ENCODE measurements at regions not wholly inside any gene's neighbourhood (a gene's known extent, or its start where the extent isn't known, plus 50 kb on each side); places are given as distances from the start of the nearest gene placed in this dataset.

GRCh38 chr3:61422945-61423673 is 138.3 kb upstream of the PTPRG start:
- Histone ChIP-seq H3K27me3 (ENCODE audit: control insufficient read depth in 2 of 2, insufficient read depth in 2 of 2, low read length in 2 of 2) (no peaks in the 10 kb centered on the region), H4K20me1 (replicated peaks; ENCODE audit: control insufficient read depth, extremely low read depth, insufficient read depth, low read length) (no peaks in the 10 kb centered on the region), H3K9me3 (replicated peaks; ENCODE audit: control insufficient read depth, insufficient read depth, low read length) (no peaks in the 10 kb centered on the region), H3K36me3 (ENCODE audit: control insufficient read depth in 2 of 2, extremely low read depth in 1 of 2, insufficient read depth in 2 of 2, low read length in 2 of 2) (no peaks in the 10 kb centered on the region), H2AFZ (ENCODE audit: low read depth, low read length) (no peak overlapping the region), H3K4me3 (replicated peaks in 1 of 3; ENCODE audit: insufficient read depth in 1 of 3, low read depth in 1 of 3, low read length in 3 of 3) (no peak overlapping the region), H3K79me2 (ENCODE audit: control insufficient read depth, insufficient read depth, low read length) (no peaks in the 10 kb centered on the region), H3K4me2 (ENCODE audit: insufficient read depth, low read length) (no peak overlapping the region), H3K9ac (replicated peaks; ENCODE audit: extremely low read depth, insufficient read depth, low read length) (no peak overlapping the region), H3K27ac (ENCODE audit: insufficient read depth, low read depth, low read length) (no peak overlapping the region), H3K9me1 (replicated peaks; ENCODE audit: control insufficient read depth, extremely low read depth, insufficient read depth, low read length) (no peaks in the 10 kb centered on the region), H3K4me1 (ENCODE audit: control insufficient read depth, extremely low read depth, insufficient read depth, low read length) (no peaks in the 10 kb centered on the region)
- ChIA-PET POLR2A (no interaction called here), CTCF (no interaction called here)
- no TSS peak for BruUV-seq (replicated peaks)
- FAIRE-seq (no peak), DNase-seq (ENCODE audit: low read depth, low spot score) (no peak)
- dilution Hi-C loops (cut with MboI; ENCODE audit: extremely low pct_ligation_motif_present, low sequenced_read_pairs) (no loop called here), intact Hi-C loops (cut with micrococcal nuclease) (no loop called here)
- no peak for TF ChIP-seq POLR2AphosphoS5 (IDR thresholded peaks at IDR 0.05; ENCODE audit: insufficient read depth, low read depth, low read length)
- no peak for TF ChIP-seq FOS (IDR thresholded peaks at IDR 0.05; ENCODE audit: borderline replicate concordance, insufficient read depth, low read length)
- no peak for TF ChIP-seq MAX (IDR thresholded peaks at IDR 0.05; ENCODE audit: insufficient read depth, insufficient read length)
- no peak for TF ChIP-seq GATA2 (IDR thresholded peaks at IDR 0.05; ENCODE audit: insufficient read depth, insufficient read length, low read depth, low read length)
- TF ChIP-seq MYC (IDR thresholded peaks at IDR 0.05; ENCODE audit: low read depth, low read length): no peak
- TF ChIP-seq POLR2A (IDR thresholded peaks at IDR 0.05; ENCODE audit: low read depth, low read length): no peak
- TF ChIP-seq EZH2 (IDR thresholded peaks at IDR 0.05; ENCODE audit: borderline replicate concordance, low read depth, low read length, severe bottlenecking): no peak
- TF ChIP-seq JUN (IDR thresholded peaks at IDR 0.05; ENCODE audit: borderline replicate concordance, insufficient read depth, insufficient read length, low read depth): no peak
- no peak for TF ChIP-seq CTCF (IDR thresholded peaks at IDR 0.05; ENCODE audit: extremely low read depth in 1 of 2, insufficient read depth in 1 of 2, low read depth in 1 of 2, low read length in 2 of 2)

All from endothelial cell of umbilical vein (primary cell).